ENCODE measurements at regions not wholly inside any gene's neighbourhood (a gene's known extent, or its start where the extent isn't known, plus 50 kb on each side); places are given as distances from the start of the nearest gene placed in this dataset.
A peak's percentile ranks its signal among the peaks of the same experiment; 100 is the strongest.

GRCh38 chr11:134666273-134667174, 254.5 kb upstream of the B3GAT1 start:
- H3K27me3 Mint-ChIP-seq (ENCODE audit: low read depth) = peaks cover 3% of the 10 kb centered on the region
- no peaks in the 10 kb centered on the region for H3K4me1 Mint-ChIP-seq (ENCODE audit: low read depth)
- no peak overlapping the region for H3K27ac Mint-ChIP-seq
- H3K4me3 Mint-ChIP-seq (ENCODE audit: low read depth) = no peak overlapping the region
- no peak for DNase-seq (ENCODE audit: low spot score)
- no peaks in the 10 kb centered on the region for H3K36me3 Mint-ChIP-seq (ENCODE audit: low read depth)
- H3K9me3 Mint-ChIP-seq = peaks cover 5% of the 10 kb centered on the region
- intact Hi-C loops (cut with micrococcal nuclease) = no loop called here

- no peak overlapping the region for H3K27ac Mint-ChIP-seq
- no peak for DNase-seq (ENCODE audit: low spot score)
- H3K4me3 Mint-ChIP-seq (ENCODE audit: low read depth) = no peak overlapping the region
- intact Hi-C loops (cut with micrococcal nuclease) = no loop called here
- H3K4me1 Mint-ChIP-seq (ENCODE audit: low read depth) = no peaks in the 10 kb centered on the region
- peaks cover 8% of the 10 kb centered on the region for H3K9me3 Mint-ChIP-seq
- H3K27me3 Mint-ChIP-seq (ENCODE audit: low read depth) = peaks cover under 1% of the 10 kb centered on the region
- H3K36me3 Mint-ChIP-seq (ENCODE audit: low read depth) = no peaks in the 10 kb centered on the region
Observed at GRCh38 chr11:134665571-134666270, 253.7 kb upstream of the B3GAT1 start.

GRCh38 chr11:134665188-134665535, 253.1 kb upstream of the B3GAT1 start:
- Mint-ChIP-seq H3K27ac (no peak overlapping the region), H3K4me3 (ENCODE audit: low read depth) (no peak overlapping the region), H3K9me3 (peaks cover 14% of the 10 kb centered on the region), H3K4me1 (ENCODE audit: low read depth) (no peaks in the 10 kb centered on the region), H3K36me3 (ENCODE audit: low read depth) (no peaks in the 10 kb centered on the region), H3K27me3 (ENCODE audit: low read depth) (no peaks in the 10 kb centered on the region)
- DNase-seq (ENCODE audit: low spot score) = no peak
- intact Hi-C loops (cut with micrococcal nuclease) = no loop called here

- DNase-seq (ENCODE audit: low spot score) = no peak
- peaks cover 15% of the 10 kb centered on the region for H3K9me3 Mint-ChIP-seq
- H3K36me3 Mint-ChIP-seq (ENCODE audit: low read depth) = no peaks in the 10 kb centered on the region
- no peak overlapping the region for H3K27ac Mint-ChIP-seq
- no peak overlapping the region for H3K4me3 Mint-ChIP-seq (ENCODE audit: low read depth)
- H3K27me3 Mint-ChIP-seq (ENCODE audit: low read depth) = no peaks in the 10 kb centered on the region
- H3K4me1 Mint-ChIP-seq (ENCODE audit: low read depth) = no peaks in the 10 kb centered on the region
- intact Hi-C loops (cut with micrococcal nuclease) = no loop called here
Observed at GRCh38 chr11:134664447-134665187, 252.6 kb upstream of the B3GAT1 start.

GRCh38 chr11:134663506-134664313, 251.7 kb upstream of the B3GAT1 start:
- no peak overlapping the region for H3K27ac Mint-ChIP-seq
- no peak for DNase-seq (ENCODE audit: low spot score)
- no peak overlapping the region for H3K4me3 Mint-ChIP-seq (ENCODE audit: low read depth)
- no peaks in the 10 kb centered on the region for H3K4me1 Mint-ChIP-seq (ENCODE audit: low read depth)
- H3K27me3 Mint-ChIP-seq (ENCODE audit: low read depth) = no peaks in the 10 kb centered on the region
- intact Hi-C loops (cut with micrococcal nuclease) = no loop called here
- H3K36me3 Mint-ChIP-seq (ENCODE audit: low read depth) = no peaks in the 10 kb centered on the region
- peaks cover 15% of the 10 kb centered on the region for H3K9me3 Mint-ChIP-seq

- Mint-ChIP-seq H3K27me3 (ENCODE audit: low read depth) (no peaks in the 10 kb centered on the region), H3K4me1 (ENCODE audit: low read depth) (no peaks in the 10 kb centered on the region), H3K4me3 (ENCODE audit: low read depth) (no peak overlapping the region), H3K27ac (no peak overlapping the region), H3K36me3 (ENCODE audit: low read depth) (no peaks in the 10 kb centered on the region), H3K9me3 (peaks cover 15% of the 10 kb centered on the region)
- no peak for DNase-seq (ENCODE audit: low spot score)
- intact Hi-C loops (cut with micrococcal nuclease) = no loop called here
Observed at GRCh38 chr11:134662629-134663360, 250.8 kb upstream of the B3GAT1 start.

GRCh38 chr11:134661660-134662059, 249.6 kb upstream of the B3GAT1 start:
- Mint-ChIP-seq H3K27ac (no peak overlapping the region), H3K4me1 (ENCODE audit: low read depth) (no peaks in the 10 kb centered on the region), H3K9me3 (peaks cover 15% of the 10 kb centered on the region), H3K4me3 (ENCODE audit: low read depth) (no peak overlapping the region), H3K36me3 (ENCODE audit: low read depth) (no peaks in the 10 kb centered on the region), H3K27me3 (ENCODE audit: low read depth) (no peaks in the 10 kb centered on the region)
- no peak for DNase-seq (ENCODE audit: low spot score)
- intact Hi-C loops (cut with micrococcal nuclease) = no loop called here

DNA sequence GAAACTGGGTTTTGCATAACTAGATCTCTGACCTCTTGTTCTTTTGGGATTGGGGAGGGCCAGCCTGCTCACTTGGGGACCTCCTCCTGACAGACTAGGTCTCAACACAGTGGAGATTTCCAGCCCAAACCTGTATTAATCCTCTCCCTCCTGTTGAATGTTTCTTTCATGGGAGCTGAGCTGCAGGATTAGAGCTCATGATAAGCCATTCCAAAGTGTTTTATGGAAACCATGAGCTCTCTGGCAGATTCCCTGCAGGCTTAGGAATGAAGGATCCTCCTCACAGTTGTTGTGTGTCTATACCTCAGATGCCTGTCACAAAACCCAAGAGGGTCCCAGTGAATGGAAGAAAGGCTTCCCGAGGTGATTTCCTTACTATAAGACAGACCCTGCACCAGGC, 248.4 kb upstream of the B3GAT1 start:
- H3K36me3 Mint-ChIP-seq (ENCODE audit: low read depth) = no peaks in the 10 kb centered on the region

DNA sequence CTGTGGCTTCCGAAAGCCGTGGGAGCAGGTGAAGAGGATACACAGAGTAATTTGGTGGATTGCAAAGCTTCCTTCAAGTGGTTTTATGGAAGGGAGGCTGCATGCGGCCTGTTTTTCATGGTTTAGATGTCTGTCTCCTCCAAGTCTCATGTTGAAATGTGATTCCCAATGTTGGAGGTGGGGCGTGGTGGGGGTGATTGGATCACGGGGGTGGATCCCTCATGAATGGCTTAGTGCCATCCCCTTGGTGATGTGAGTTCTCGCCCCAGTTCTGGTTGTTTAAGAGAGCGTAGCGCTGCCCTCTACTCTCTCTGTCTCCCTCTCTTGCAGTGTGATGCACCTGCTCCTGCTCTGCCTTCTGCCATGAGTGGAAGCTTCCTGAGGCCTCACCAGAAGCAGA, 247.8 kb upstream of the B3GAT1 start:
- H3K9me3 Mint-ChIP-seq = peaks cover 21% of the 10 kb centered on the region
- no peak overlapping the region for H3K4me3 Mint-ChIP-seq (ENCODE audit: low read depth)
- H3K27me3 Mint-ChIP-seq (ENCODE audit: low read depth) = no peaks in the 10 kb centered on the region
- no peaks in the 10 kb centered on the region for H3K36me3 Mint-ChIP-seq (ENCODE audit: low read depth)
- no peaks in the 10 kb centered on the region for H3K4me1 Mint-ChIP-seq (ENCODE audit: low read depth)
- intact Hi-C loops (cut with micrococcal nuclease) = no loop called here
- H3K27ac Mint-ChIP-seq = no peak overlapping the region
- peak; percentile 4 for DNase-seq (ENCODE audit: low spot score)

More for the DNA sequence above, 248.4 kb upstream of the B3GAT1 start:
- Mint-ChIP-seq H3K9me3 (peaks cover 21% of the 10 kb centered on the region), H3K4me1 (ENCODE audit: low read depth) (no peaks in the 10 kb centered on the region), H3K4me3 (ENCODE audit: low read depth) (no peak overlapping the region), H3K27ac (no peak overlapping the region), H3K27me3 (ENCODE audit: low read depth) (no peaks in the 10 kb centered on the region)
- no peak for DNase-seq (ENCODE audit: low spot score)
- intact Hi-C loops (cut with micrococcal nuclease) = no loop called here

DNA sequence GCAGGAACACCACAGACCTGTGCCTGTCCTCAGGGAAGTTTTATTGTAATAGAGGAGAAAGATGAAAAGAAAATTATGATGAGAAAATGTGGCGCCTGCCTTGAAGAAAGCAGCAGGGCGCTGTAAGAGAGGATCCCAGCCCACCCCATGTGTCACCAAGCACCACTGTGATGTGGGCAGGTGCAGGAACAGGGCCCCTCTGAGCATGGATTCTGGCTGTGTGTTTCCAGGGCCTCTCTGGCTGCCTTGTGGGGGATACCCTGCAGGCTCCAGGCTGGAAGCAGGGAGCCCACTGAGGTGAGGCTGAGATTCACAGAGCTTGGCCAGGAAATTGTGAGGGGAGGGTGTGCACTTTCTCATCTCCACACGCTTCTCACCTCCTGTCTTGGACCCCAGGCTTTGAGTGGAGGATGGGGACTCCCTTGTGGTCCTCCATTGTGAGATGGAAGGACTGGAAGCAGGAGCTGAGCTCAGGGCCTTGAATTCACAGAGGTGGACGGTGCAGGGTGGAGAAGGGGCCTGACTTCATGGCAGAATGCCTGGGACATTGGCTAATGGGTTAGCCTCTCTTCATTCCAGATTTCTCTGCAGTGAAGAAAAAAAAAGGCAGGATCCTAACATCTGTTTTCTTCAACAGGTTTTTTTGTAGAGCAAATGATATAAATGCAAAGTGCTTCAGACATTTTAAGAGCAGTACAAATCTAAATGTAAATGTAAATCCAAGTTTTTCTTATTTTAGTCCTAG, 246.6 kb upstream of the B3GAT1 start:
- peaks cover 4% of the 10 kb centered on the region for H3K4me1 Mint-ChIP-seq (ENCODE audit: low read depth)
- H3K36me3 Mint-ChIP-seq (ENCODE audit: low read depth) = no peaks in the 10 kb centered on the region
- no peak overlapping the region for H3K27ac Mint-ChIP-seq
- intact Hi-C loops (cut with micrococcal nuclease) = no loop called here
- H3K27me3 Mint-ChIP-seq (ENCODE audit: low read depth) = no peaks in the 10 kb centered on the region
- H3K4me3 Mint-ChIP-seq (ENCODE audit: low read depth) = no peak overlapping the region
- peak; percentile 1 for DNase-seq (ENCODE audit: low spot score)
- H3K9me3 Mint-ChIP-seq = peaks cover 21% of the 10 kb centered on the region

- H3K36me3 Mint-ChIP-seq (ENCODE audit: low read depth) = no peaks in the 10 kb centered on the region
- peak; percentile 1 for DNase-seq (ENCODE audit: low spot score)
- intact Hi-C loops (cut with micrococcal nuclease) = no loop called here
- H3K4me1 Mint-ChIP-seq (ENCODE audit: low read depth) = peaks cover 4% of the 10 kb centered on the region
- peaks cover 21% of the 10 kb centered on the region for H3K9me3 Mint-ChIP-seq
- H3K27ac Mint-ChIP-seq = no peak overlapping the region
- no peaks in the 10 kb centered on the region for H3K27me3 Mint-ChIP-seq (ENCODE audit: low read depth)
- H3K4me3 Mint-ChIP-seq (ENCODE audit: low read depth) = no peak overlapping the region
Observed at GRCh38 chr11:134657631-134658030, 245.6 kb upstream of the B3GAT1 start.

All from activated T-helper 2 cell treated with anti-CD3 and anti-CD28 coated beads, Interferon-gamma antibody, Interleukin-2, Interleukin-4, amounts not matched to agents 10 μg/mL and 5 μg/mL and 100 μg/mL, durations not matched to agents 14 hours and 24 hours and 36 hours (primary cell).